HL-60 (cell line): ENCODE measurements at regions not wholly inside any gene's neighbourhood (a gene's known extent, or its start where the extent isn't known, plus 50 kb on each side); places are given as distances from the start of the nearest gene placed in this dataset.

Experiments used
- DNase-seq, 2 experiments: peaks; one replicate each; pipeline ENCODE4 v3.0.0-alpha.2; 2010 to 2020; ENCODE audit warnings: low read depth in 1 of 2, low spot score in 1 of 2
- H3K27ac ChIP-seq: fragments of 250-450 bp; sonication (Bioruptor Pico); replicated peaks from 2 replicates; pipeline ENCODE4 v1.5.1; 2020; ENCODE audit warnings: mild to moderate bottlenecking, moderate library complexity
- H3K27me3 ChIP-seq: fragments of 250-450 bp; sonication (Bioruptor Pico); 2 replicates; pipeline ENCODE4 v1.5.1; 2021; ENCODE audit warnings: mild to moderate bottlenecking, moderate library complexity; ENCODE audit not compliant: insufficient read depth, poor library complexity, severe bottlenecking
- H3K4me3 ChIP-seq: replicated peaks from 2 replicates; pipeline ENCODE4 v1.5.1; 2011; ENCODE audit warnings: mild to moderate bottlenecking, control low read depth, low read length; ENCODE audit not compliant: insufficient read depth
- CTCF ChIP-seq: IDR thresholded peaks from one replicate; pipeline ENCODE4 v1.5.1; 2011; ENCODE audit warnings: low read length, control low read depth, inconsistent platforms; ENCODE audit not compliant: insufficient read depth
- GABPA ChIP-seq: IDR thresholded peaks from 2 replicates; pipeline ENCODE4 v1.6.1; 2012; ENCODE audit warnings: low read depth
- POLR2AphosphoS5 ChIP-seq: IDR thresholded peaks from 2 replicates; pipeline ENCODE4 v1.6.1; 2012; ENCODE audit warnings: low read depth
- REST ChIP-seq: IDR thresholded peaks from 2 replicates; pipeline ENCODE4 v1.6.1; 2012; ENCODE audit warnings: low read depth; ENCODE audit not compliant: insufficient replicate concordance
- SPI1 ChIP-seq: IDR thresholded peaks from 2 replicates; pipeline ENCODE4 v1.6.1; 2012; ENCODE audit warnings: low read depth, mild to moderate bottlenecking, borderline replicate concordance

GRCh38 chr3:95254758-95255157 lies 1191.9 kb downstream of the NSUN3 start:
- Histone ChIP-seq H3K4me3 (no peak overlapping the region), H3K27ac (no peak overlapping the region), H3K27me3 (no peaks in the 10 kb centered on the region)
- TF ChIP-seq POLR2AphosphoS5, result no peak
- TF ChIP-seq CTCF, result no peak
- TF ChIP-seq GABPA, result no peak
- TF ChIP-seq SPI1, result no peak
- TF ChIP-seq REST, result no peak
- DNase-seq, result no peak

- Histone ChIP-seq H3K4me3 (no peak overlapping the region), H3K27ac (no peak overlapping the region), H3K27me3 (no peaks in the 10 kb centered on the region)
- TF ChIP-seq CTCF (no peak), SPI1 (no peak), REST (no peak), POLR2AphosphoS5 (no peak), GABPA (no peak)
- DNase-seq, result no peak
Observed at GRCh38 chr3:95265129-95265528, 1202.3 kb downstream of the NSUN3 start.

- TF ChIP-seq CTCF, result no peak
- TF ChIP-seq POLR2AphosphoS5, result no peak
- TF ChIP-seq REST, result no peak
- TF ChIP-seq SPI1, result no peak
- Histone ChIP-seq H3K27ac (no peak overlapping the region), H3K4me3 (no peak overlapping the region), H3K27me3 (no peaks in the 10 kb centered on the region)
- DNase-seq, result no peak
Observed at GRCh38 chr3:95271395-95271794, 1208.5 kb downstream of the NSUN3 start.
